Caco-2 (cell line): ENCODE measurements at regions not wholly inside any gene's neighbourhood (a gene's known extent, or its start where the extent isn't known, plus 50 kb on each side); places are given as distances from the start of the nearest gene placed in this dataset.
"Not testable (repeated sequence)": the region's sequence is repeated elsewhere in the genome, so short reads cannot be mapped to it uniquely, and the experiment has no call there.

ENCODE experiments used
- BruUV-seq: library from RNA; stranded (reverse); fragments of 400-500 nt; replicated peaks from 2 replicates; lab custom pipeline; 2021; lab: Mats Ljungman, UMichigan
- CTCF ChIA-PET: fragments of 300-600 bp; sonication (Branson Sonifier 250); formaldehyde crosslinking; loops from one replicate; lab custom pipeline; 2022; ENCODE audit warnings: antibody characterized with exemption; lab: Charles Lee
- POLR2A ChIA-PET: fragments of 300-600 bp; sonication (Branson Sonifier 250); formaldehyde crosslinking; loops from one replicate; lab custom pipeline; 2022; ENCODE audit warnings: antibody characterized with exemption; lab: Charles Lee
- DNase-seq, 2 experiments: peaks; one replicate each; pipeline versions ENCODE4 v3.0.0 to v3.0.0-alpha.2; 2020 to 2022
- H3K27me3 ChIP-seq: replicated peaks from 2 replicates; pipeline ENCODE4 v1.6.0; 2011; ENCODE audit warnings: low read length; ENCODE audit not compliant: control insufficient read depth, insufficient read depth
- H3K36me3 ChIP-seq: 2 replicates; pipeline ENCODE4 v1.5.1; 2011; ENCODE audit warnings: low read length; ENCODE audit not compliant: control insufficient read depth, insufficient read depth
- H3K4me1 ChIP-seq: fragments of 250-450 bp; sonication (Bioruptor Pico); 2 replicates; pipeline ENCODE4 v1.5.1; 2020; ENCODE audit warnings: mild to moderate bottlenecking
- H3K4me3 ChIP-seq: 2 replicates; pipeline ENCODE4 v1.5.1; 2011; ENCODE audit warnings: low read depth, mild to moderate bottlenecking, control low read depth, low read length
- H3K9me3 ChIP-seq: fragments of 250-450 bp; sonication (Bioruptor Pico); 2 replicates; pipeline ENCODE4 v1.5.1; 2020; ENCODE audit warnings: mild to moderate bottlenecking, moderate library complexity
- H3K27ac Mint-ChIP-seq: one replicate; pipeline ENCODE4 v1.8.0; 2022; ENCODE audit warnings: mixed read lengths; ENCODE audit not compliant: unreplicated experiment
- H3K27me3 Mint-ChIP-seq: one replicate; pipeline ENCODE4 v1.8.0; 2022; ENCODE audit warnings: mixed read lengths; ENCODE audit not compliant: insufficient read depth, unreplicated experiment
- H3K36me3 Mint-ChIP-seq: one replicate; pipeline ENCODE4 v1.8.0; 2022; ENCODE audit warnings: mild to moderate bottlenecking, mixed read lengths; ENCODE audit not compliant: insufficient read depth, unreplicated experiment
- H3K4me1 Mint-ChIP-seq: one replicate; pipeline ENCODE4 v1.8.0; 2022; ENCODE audit warnings: low read depth, mixed read lengths; ENCODE audit not compliant: unreplicated experiment
- H3K4me3 Mint-ChIP-seq: one replicate; pipeline ENCODE4 v1.8.0; 2022; ENCODE audit warnings: mild to moderate bottlenecking, moderate library complexity, mixed read lengths; ENCODE audit not compliant: unreplicated experiment
- H3K9me3 Mint-ChIP-seq: one replicate; pipeline ENCODE4 v1.8.0; 2022; ENCODE audit warnings: mixed read lengths; ENCODE audit not compliant: unreplicated experiment
- intact Hi-C: fragments of 100-400 bp; cut with micrococcal nuclease; formaldehyde crosslinking; loops from one replicate; pipeline ENCODE4 v1.10.0; 2022; ENCODE audit not compliant: unreplicated experiment
- TF ChIP-seq, protein P1 (sequence below), 2 experiments: fragments of 200-600 bp in 1 of 2; IDR thresholded peaks; 1 replicate in 1 of 2; 2 replicates in 1 of 2; pipeline versions ENCODE4 v1.5.1 to v1.8.0; 2011 to 2022; ENCODE audit warnings: antibody characterized with exemption in 1 of 2, control low read depth in 1 of 2, inconsistent platforms in 1 of 2, low read depth in 1 of 2, low read length in 1 of 2, mild to moderate bottlenecking in 1 of 2, moderate library complexity in 1 of 2; ENCODE audit not compliant: insufficient read depth in 1 of 2, severe bottlenecking in 1 of 2, unreplicated experiment in 1 of 2

GRCh38 chr14:48274826-48275225 is 599.4 kb upstream of the MDGA2 start:
- CTCF ChIA-PET = no interaction called here
- Mint-ChIP-seq H3K27ac (no peak overlapping the region), H3K4me3 (no peak overlapping the region), H3K9me3 (no peaks in the 10 kb centered on the region), H3K27me3 (no peaks in the 10 kb centered on the region), H3K4me1 (no peaks in the 10 kb centered on the region), H3K36me3 (no peaks in the 10 kb centered on the region)
- Histone ChIP-seq H3K36me3 (no peaks in the 10 kb centered on the region), H3K4me1 (no peaks in the 10 kb centered on the region), H3K27me3 (no peaks in the 10 kb centered on the region), H3K4me3 (no peak overlapping the region), H3K9me3 (no peaks in the 10 kb centered on the region)
- DNase-seq = no peak
- TF ChIP-seq, protein P1, sequence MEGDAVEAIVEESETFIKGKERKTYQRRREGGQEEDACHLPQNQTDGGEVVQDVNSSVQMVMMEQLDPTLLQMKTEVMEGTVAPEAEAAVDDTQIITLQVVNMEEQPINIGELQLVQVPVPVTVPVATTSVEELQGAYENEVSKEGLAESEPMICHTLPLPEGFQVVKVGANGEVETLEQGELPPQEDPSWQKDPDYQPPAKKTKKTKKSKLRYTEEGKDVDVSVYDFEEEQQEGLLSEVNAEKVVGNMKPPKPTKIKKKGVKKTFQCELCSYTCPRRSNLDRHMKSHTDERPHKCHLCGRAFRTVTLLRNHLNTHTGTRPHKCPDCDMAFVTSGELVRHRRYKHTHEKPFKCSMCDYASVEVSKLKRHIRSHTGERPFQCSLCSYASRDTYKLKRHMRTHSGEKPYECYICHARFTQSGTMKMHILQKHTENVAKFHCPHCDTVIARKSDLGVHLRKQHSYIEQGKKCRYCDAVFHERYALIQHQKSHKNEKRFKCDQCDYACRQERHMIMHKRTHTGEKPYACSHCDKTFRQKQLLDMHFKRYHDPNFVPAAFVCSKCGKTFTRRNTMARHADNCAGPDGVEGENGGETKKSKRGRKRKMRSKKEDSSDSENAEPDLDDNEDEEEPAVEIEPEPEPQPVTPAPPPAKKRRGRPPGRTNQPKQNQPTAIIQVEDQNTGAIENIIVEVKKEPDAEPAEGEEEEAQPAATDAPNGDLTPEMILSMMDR (IDR thresholded peaks at IDR 0.05; ENCODE audit: insufficient read depth in 1 of 2, low read depth in 1 of 2, low read length in 1 of 2, severe bottlenecking in 1 of 2, unreplicated experiment in 1 of 2) = no peak
- POLR2A ChIA-PET = no interaction called here
- no TSS peak for BruUV-seq
- intact Hi-C loops = no loop called here

DNA sequence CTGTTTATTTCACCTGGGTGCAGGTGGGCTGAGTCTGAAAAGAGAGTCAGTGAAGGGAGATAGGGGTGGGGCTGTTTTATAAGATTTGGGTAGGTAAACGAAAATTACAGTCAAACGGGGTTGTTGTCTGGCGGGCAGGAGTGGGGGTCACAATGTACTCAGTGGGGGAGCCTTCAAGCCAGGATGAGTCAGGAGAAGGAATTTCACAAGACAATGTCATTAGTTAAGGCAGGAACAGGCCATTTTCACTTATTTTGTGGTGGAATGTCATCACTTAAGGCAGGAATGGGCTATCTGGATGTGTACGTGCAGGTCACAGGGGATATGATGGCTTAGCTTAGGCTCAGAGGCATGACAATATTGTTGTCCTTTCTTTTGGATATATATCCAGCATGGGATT is 592.5 kb upstream of the MDGA2 start:
- H3K4me3 ChIP-seq, H3K27ac Mint-ChIP-seq, H3K36me3 ChIP-seq, H3K4me1 Mint-ChIP-seq, H3K27me3 ChIP-seq, POLR2A ChIA-PET, BruUV-seq, H3K4me1 ChIP-seq, H3K9me3 Mint-ChIP-seq, H3K4me3 Mint-ChIP-seq, H3K9me3 ChIP-seq, H3K36me3 Mint-ChIP-seq, DNase-seq, CTCF ChIA-PET: not testable (repeated sequence)
- intact Hi-C loops = loop anchor here (2.0 kb wide), 1 partner anchor 37 kb away; no protein-coding TSS in a partner anchor
- H3K27me3 Mint-ChIP-seq = peaks cover 16% of the 10 kb centered on the region

GRCh38 chr14:48266201-48266600 is 590.8 kb upstream of the MDGA2 start:
- CTCF ChIA-PET, H3K9me3 ChIP-seq, H3K4me1 Mint-ChIP-seq, H3K4me1 ChIP-seq, H3K4me3 Mint-ChIP-seq, BruUV-seq, H3K27ac Mint-ChIP-seq, H3K4me3 ChIP-seq, intact Hi-C loops, POLR2A ChIA-PET, H3K27me3 ChIP-seq, DNase-seq, H3K9me3 Mint-ChIP-seq, H3K36me3 ChIP-seq, H3K36me3 Mint-ChIP-seq: not testable (repeated sequence)
- peaks cover 16% of the 10 kb centered on the region for H3K27me3 Mint-ChIP-seq

DNA sequence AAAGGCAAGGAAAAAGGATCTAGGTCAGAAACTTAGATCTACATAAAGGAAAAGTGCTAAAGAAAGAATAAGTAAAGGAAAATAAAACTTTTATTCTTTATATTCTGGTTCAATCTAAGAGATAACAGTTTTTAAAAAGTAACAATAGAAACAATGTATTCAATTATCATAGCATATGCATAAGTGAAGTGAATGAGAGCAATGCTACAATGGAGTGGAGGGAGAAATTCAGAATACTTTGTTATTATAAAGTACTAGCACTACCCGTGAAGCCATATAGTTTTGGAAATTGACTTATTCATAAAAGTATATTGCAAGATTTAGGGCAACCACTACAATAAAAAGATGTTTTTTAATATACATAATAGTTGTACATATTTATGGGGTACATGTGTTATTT is 586.0 kb upstream of the MDGA2 start:
- Mint-ChIP-seq H3K27ac (no peak overlapping the region), H3K4me1 (no peaks in the 10 kb centered on the region), H3K4me3 (no peak overlapping the region), H3K27me3 (peaks cover 6% of the 10 kb centered on the region), H3K36me3 (no peaks in the 10 kb centered on the region), H3K9me3 (no peaks in the 10 kb centered on the region)
- ChIA-PET CTCF (no interaction called here), POLR2A (no interaction called here)
- intact Hi-C loops = no loop called here
- H3K4me3 ChIP-seq = no peak overlapping the region
- TF ChIP-seq, protein P1 (IDR thresholded peaks at IDR 0.05; ENCODE audit: insufficient read depth in 1 of 2, low read depth in 1 of 2, low read length in 1 of 2, severe bottlenecking in 1 of 2, unreplicated experiment in 1 of 2) = no peak
- DNase-seq = no peak
- H3K9me3 ChIP-seq = no peaks in the 10 kb centered on the region
- H3K4me1 ChIP-seq = no peaks in the 10 kb centered on the region
- no TSS peak for BruUV-seq
- H3K27me3 ChIP-seq = no peaks in the 10 kb centered on the region
- no peaks in the 10 kb centered on the region for H3K36me3 ChIP-seq

DNA sequence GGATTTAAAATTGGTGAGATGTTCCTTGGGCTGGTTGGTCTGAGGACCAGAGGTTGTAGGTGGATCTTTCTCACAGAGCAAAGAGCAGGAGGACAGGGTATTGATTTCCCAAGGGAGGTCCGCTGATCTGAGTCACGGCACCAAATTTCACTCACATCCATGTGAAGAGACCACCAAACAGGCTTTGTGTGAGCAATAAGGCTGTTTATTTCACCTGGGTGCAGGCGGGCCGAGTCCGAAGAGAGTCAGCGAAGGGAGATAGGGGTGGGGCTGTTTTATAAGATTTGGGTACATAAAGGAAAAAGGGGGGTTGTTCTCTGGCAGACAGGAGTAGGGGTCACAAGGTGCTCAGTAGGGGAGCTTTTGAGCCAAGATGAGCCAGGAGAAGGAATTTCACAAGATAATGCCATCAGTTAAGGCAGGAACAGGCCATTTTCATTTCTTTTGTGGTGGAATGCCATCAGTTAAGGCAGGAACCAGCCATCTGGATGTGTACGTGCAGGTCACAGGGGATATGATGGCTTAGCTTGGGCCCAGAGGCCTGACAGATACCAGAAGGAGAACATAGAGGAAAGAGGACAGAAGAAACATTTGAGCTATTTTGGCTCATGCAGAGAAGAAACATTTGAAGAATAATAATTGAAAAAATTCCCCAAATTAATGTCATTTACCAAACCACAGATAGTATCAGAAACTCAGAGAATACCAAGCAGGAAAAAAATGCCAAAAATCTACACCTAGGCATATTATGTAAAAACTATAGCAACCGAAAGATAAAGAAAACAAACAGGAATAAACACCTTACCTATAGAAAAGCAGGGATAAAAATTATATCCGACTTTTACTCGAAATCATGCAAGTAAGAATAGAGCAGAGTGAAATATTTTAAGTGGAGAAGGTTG is 585.2 kb upstream of the MDGA2 start:
- H3K4me3 ChIP-seq, H3K4me1 Mint-ChIP-seq, H3K27me3 ChIP-seq, H3K4me3 Mint-ChIP-seq, BruUV-seq, H3K9me3 Mint-ChIP-seq, H3K4me1 ChIP-seq, H3K9me3 ChIP-seq, H3K27me3 Mint-ChIP-seq, H3K36me3 ChIP-seq, CTCF ChIA-PET, H3K27ac Mint-ChIP-seq, DNase-seq, intact Hi-C loops, H3K36me3 Mint-ChIP-seq, POLR2A ChIA-PET: not testable (repeated sequence)
